Osteocyte (in vitro differentiated cells): ENCODE measurements at regions not wholly inside any gene's neighbourhood (a gene's known extent, or its start where the extent isn't known, plus 50 kb on each side); places are given as distances from the start of the nearest gene placed in this dataset.

Experiments used
- DNase-seq: peaks from one replicate; pipeline ENCODE4 v3.0.0; 2021; ENCODE audit warnings: mixed read lengths; ENCODE audit not compliant: unreplicated experiment; ENCODE audit errors: extremely low spot score
- H3K27ac Mint-ChIP-seq: one replicate; pipeline ENCODE4 v1.8.0; 2021; ENCODE audit warnings: mild to moderate bottlenecking, mixed read lengths; ENCODE audit not compliant: unreplicated experiment
- H3K27me3 Mint-ChIP-seq: one replicate; pipeline ENCODE4 v1.8.0; 2021; ENCODE audit warnings: mixed read lengths; ENCODE audit not compliant: unreplicated experiment
- H3K36me3 Mint-ChIP-seq: one replicate; pipeline ENCODE4 v1.8.0; 2021; ENCODE audit warnings: mixed read lengths; ENCODE audit not compliant: unreplicated experiment
- H3K4me1 Mint-ChIP-seq: one replicate; pipeline ENCODE4 v1.8.0; 2021; ENCODE audit warnings: mixed read lengths; ENCODE audit not compliant: unreplicated experiment
- H3K4me3 Mint-ChIP-seq: one replicate; pipeline ENCODE4 v1.8.0; 2021; ENCODE audit warnings: mild to moderate bottlenecking, moderate library complexity, mixed read lengths; ENCODE audit not compliant: unreplicated experiment
- H3K9me3 Mint-ChIP-seq: one replicate; pipeline ENCODE4 v1.8.0; 2021; ENCODE audit warnings: mixed read lengths; ENCODE audit not compliant: unreplicated experiment
- CTCF ChIP-seq: fragments of 200-600 bp; sonication (generic); IDR thresholded peaks from 2 replicates; pipeline ENCODE4 v1.5.0; 2021; ENCODE audit warnings: antibody characterized with exemption, mild to moderate bottlenecking, moderate library complexity

- Mint-ChIP-seq H3K9me3 (peaks cover 24% of the 10 kb centered on the region), H3K4me3 (no peak overlapping the region), H3K27me3 (peaks cover 28% of the 10 kb centered on the region), H3K36me3 (peaks cover 3% of the 10 kb centered on the region), H3K4me1 (no peaks in the 10 kb centered on the region), H3K27ac (no peak overlapping the region)
- no peak for TF ChIP-seq CTCF
- DNase-seq: no peak
Measured at GRCh38 chr5:71844862-71845261, 125.8 kb downstream of the CARTPT start.

- peaks cover 10% of the 10 kb centered on the region for H3K4me1 Mint-ChIP-seq
- no peak overlapping the region for H3K4me3 Mint-ChIP-seq
- peaks cover 24% of the 10 kb centered on the region for H3K27me3 Mint-ChIP-seq
- H3K27ac Mint-ChIP-seq: no peak overlapping the region
- H3K9me3 Mint-ChIP-seq: peaks cover 15% of the 10 kb centered on the region
- no peak for TF ChIP-seq CTCF
- no peak for DNase-seq
- H3K36me3 Mint-ChIP-seq: no peaks in the 10 kb centered on the region
Measured at GRCh38 chr5:71859515-71859914, 140.4 kb downstream of the CARTPT start.

- Mint-ChIP-seq H3K4me3 (no peak overlapping the region), H3K36me3 (no peaks in the 10 kb centered on the region), H3K27ac (no peak overlapping the region), H3K9me3 (peaks cover 15% of the 10 kb centered on the region), H3K27me3 (peaks cover 23% of the 10 kb centered on the region), H3K4me1 (peaks cover 15% of the 10 kb centered on the region)
- DNase-seq: no peak
- TF ChIP-seq CTCF: no peak
Measured at GRCh38 chr5:71860048-71860447, 141.0 kb downstream of the CARTPT start.

- Mint-ChIP-seq H3K9me3 (peaks cover 6% of the 10 kb centered on the region), H3K27ac (no peak overlapping the region), H3K36me3 (no peaks in the 10 kb centered on the region), H3K27me3 (peaks cover 14% of the 10 kb centered on the region), H3K4me1 (peaks cover 23% of the 10 kb centered on the region), H3K4me3 (no peak overlapping the region)
- no peak for DNase-seq
- no peak for TF ChIP-seq CTCF
Measured at GRCh38 chr5:71861682-71862081, 142.6 kb downstream of the CARTPT start.

GRCh38 chr5:71862087-71862486 is 143.0 kb downstream of the CARTPT start:
- no peak for TF ChIP-seq CTCF
- peaks cover 4% of the 10 kb centered on the region for H3K9me3 Mint-ChIP-seq
- H3K4me1 Mint-ChIP-seq: peaks cover 23% of the 10 kb centered on the region
- no peak overlapping the region for H3K27ac Mint-ChIP-seq
- H3K36me3 Mint-ChIP-seq: no peaks in the 10 kb centered on the region
- peaks cover 11% of the 10 kb centered on the region for H3K27me3 Mint-ChIP-seq
- H3K4me3 Mint-ChIP-seq: no peak overlapping the region
- DNase-seq: no peak
